Glutamatergic neuron (in vitro differentiated cells): ENCODE measurements at regions not wholly inside any gene's neighbourhood (a gene's known extent, or its start where the extent isn't known, plus 50 kb on each side); places are given as distances from the start of the nearest gene placed in this dataset.

Experiments
- DNase-seq: peaks from one replicate; pipeline ENCODE4 v3.0.0; 2022
- H3K27ac Mint-ChIP-seq: one replicate; pipeline ENCODE4 v1.8.0; 2020; ENCODE audit warnings: mild to moderate bottlenecking, mixed read lengths, inconsistent platforms; ENCODE audit not compliant: unreplicated experiment
- H3K27me3 Mint-ChIP-seq: one replicate; pipeline ENCODE4 v1.8.0; 2020; ENCODE audit warnings: mild to moderate bottlenecking, moderate library complexity, mixed read lengths, inconsistent platforms; ENCODE audit not compliant: unreplicated experiment
- H3K36me3 Mint-ChIP-seq: one replicate; pipeline ENCODE4 v1.8.0; 2020; ENCODE audit warnings: mild to moderate bottlenecking, mixed read lengths, inconsistent platforms; ENCODE audit not compliant: unreplicated experiment
- H3K4me1 Mint-ChIP-seq: one replicate; pipeline ENCODE4 v1.8.0; 2020; ENCODE audit warnings: mild to moderate bottlenecking, low read depth, mixed read lengths, inconsistent platforms; ENCODE audit not compliant: unreplicated experiment
- H3K4me3 Mint-ChIP-seq: one replicate; pipeline ENCODE4 v1.8.0; 2020; ENCODE audit warnings: mild to moderate bottlenecking, mixed read lengths, inconsistent platforms; ENCODE audit not compliant: unreplicated experiment
- H3K9me3 Mint-ChIP-seq: one replicate; pipeline ENCODE4 v1.8.0; 2020; ENCODE audit warnings: mild to moderate bottlenecking, moderate library complexity, mixed read lengths, inconsistent platforms; ENCODE audit not compliant: unreplicated experiment
- TF ChIP-seq, protein P1 (sequence below): fragments of 200-600 bp; sonication (generic); IDR thresholded peaks from one replicate; pipeline ENCODE4 v1.5.0; 2021; ENCODE audit not compliant: partially characterized antibody, unreplicated experiment

DNA sequence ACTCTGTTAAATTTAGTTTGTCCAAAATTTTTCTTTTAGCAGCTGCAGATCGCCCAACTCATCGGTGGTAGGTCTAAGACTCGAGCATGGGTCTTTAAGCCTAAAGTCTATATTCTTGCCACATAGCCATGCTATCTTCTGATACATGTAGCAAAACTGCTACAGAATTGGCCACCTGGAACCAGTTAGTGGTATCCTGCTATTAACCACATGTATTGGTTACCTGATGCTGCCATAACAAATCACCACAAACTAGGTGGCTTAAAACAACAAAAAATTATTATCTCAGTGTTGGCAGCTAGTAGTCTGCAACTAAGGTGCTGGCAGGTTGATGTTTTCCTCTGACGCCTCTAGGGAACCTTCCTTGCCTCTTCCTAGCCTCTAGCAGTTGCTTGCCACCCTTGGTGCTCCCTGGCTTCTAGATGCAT, 96.7 kb upstream of the PIK3CG start:
- H3K27ac Mint-ChIP-seq: no peak overlapping the region
- H3K4me1 Mint-ChIP-seq: no peaks in the 10 kb centered on the region
- TF ChIP-seq, protein P1, sequence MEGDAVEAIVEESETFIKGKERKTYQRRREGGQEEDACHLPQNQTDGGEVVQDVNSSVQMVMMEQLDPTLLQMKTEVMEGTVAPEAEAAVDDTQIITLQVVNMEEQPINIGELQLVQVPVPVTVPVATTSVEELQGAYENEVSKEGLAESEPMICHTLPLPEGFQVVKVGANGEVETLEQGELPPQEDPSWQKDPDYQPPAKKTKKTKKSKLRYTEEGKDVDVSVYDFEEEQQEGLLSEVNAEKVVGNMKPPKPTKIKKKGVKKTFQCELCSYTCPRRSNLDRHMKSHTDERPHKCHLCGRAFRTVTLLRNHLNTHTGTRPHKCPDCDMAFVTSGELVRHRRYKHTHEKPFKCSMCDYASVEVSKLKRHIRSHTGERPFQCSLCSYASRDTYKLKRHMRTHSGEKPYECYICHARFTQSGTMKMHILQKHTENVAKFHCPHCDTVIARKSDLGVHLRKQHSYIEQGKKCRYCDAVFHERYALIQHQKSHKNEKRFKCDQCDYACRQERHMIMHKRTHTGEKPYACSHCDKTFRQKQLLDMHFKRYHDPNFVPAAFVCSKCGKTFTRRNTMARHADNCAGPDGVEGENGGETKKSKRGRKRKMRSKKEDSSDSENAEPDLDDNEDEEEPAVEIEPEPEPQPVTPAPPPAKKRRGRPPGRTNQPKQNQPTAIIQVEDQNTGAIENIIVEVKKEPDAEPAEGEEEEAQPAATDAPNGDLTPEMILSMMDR: no peak
- H3K4me3 Mint-ChIP-seq: no peak overlapping the region
- H3K27me3 Mint-ChIP-seq: no peaks in the 10 kb centered on the region
- no peaks in the 10 kb centered on the region for H3K9me3 Mint-ChIP-seq
- no peak for DNase-seq
- H3K36me3 Mint-ChIP-seq: no peaks in the 10 kb centered on the region

DNA sequence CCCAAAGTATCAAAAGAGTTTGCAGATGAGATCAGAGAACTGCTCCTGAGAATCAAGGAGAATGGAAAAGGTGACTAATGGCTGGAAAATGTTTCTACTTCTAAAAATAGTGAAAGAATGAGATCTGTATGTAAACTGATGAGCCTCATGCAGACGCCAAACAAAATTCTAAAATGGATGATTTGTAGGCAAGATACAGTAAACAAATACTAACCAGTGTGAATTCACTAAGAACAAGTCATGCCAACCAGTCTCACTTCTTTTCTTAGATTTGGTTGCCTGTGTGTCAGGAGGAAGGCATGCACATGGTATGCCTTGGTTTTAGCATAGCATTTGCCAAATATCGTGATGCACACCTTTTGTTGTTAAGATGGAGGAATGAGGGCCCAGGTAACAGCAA, 94.9 kb upstream of the PIK3CG start:
- no peak overlapping the region for H3K27ac Mint-ChIP-seq
- H3K36me3 Mint-ChIP-seq: no peaks in the 10 kb centered on the region

DNA sequence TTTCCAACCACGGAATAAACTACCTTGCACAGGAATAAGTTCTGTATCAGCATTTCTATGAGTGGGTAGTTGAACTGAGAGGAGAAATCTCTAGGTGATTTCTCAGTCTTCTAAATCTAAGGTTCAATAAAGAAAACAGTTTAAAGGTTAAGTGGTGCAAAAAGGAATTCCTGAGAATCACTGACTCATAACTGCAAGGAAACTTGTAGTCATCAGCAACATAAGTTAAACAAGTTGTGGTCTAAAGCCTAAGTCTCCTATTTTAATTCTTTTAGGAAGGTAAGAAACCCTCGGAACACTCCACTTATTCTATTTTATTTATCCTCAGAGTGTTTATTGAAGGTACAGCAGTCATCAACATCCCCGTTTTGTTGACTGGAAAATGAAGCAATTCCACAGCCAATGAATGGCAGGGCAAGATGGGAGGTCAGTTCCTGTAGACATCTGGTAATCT, 92.4 kb upstream of the PIK3CG start:
- Mint-ChIP-seq H3K27me3 (no peaks in the 10 kb centered on the region), H3K36me3 (no peaks in the 10 kb centered on the region), H3K4me1 (no peaks in the 10 kb centered on the region), H3K4me3 (no peak overlapping the region), H3K27ac (no peak overlapping the region), H3K9me3 (no peaks in the 10 kb centered on the region)
- TF ChIP-seq, protein P1: no peak
- DNase-seq: no peak

More for the DNA sequence above, 94.9 kb upstream of the PIK3CG start:
- Mint-ChIP-seq H3K9me3 (no peaks in the 10 kb centered on the region), H3K4me1 (no peaks in the 10 kb centered on the region), H3K27me3 (no peaks in the 10 kb centered on the region), H3K4me3 (no peak overlapping the region)
- DNase-seq: no peak
- TF ChIP-seq, protein P1: no peak

DNA sequence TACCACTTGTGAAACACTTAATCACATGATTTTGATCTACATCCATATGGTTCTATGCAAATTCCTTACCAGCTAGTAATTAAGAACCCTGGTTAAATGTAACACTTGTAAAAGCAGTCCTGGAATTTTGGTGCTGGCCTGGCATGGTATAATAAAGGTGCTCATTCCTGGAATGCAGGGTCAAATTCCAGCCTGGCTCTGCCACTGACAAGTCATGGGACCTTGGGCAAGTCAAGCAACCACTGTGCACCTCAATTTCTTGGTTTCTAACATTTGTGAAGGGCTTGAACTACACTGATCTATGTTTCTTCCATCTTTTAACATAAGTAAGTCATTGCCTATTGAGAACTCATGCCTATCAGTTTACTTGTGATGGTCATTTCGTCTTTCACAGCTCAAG, 91.9 kb upstream of the PIK3CG start:
- H3K27me3 Mint-ChIP-seq: no peaks in the 10 kb centered on the region
- H3K27ac Mint-ChIP-seq: no peak overlapping the region
- no peaks in the 10 kb centered on the region for H3K9me3 Mint-ChIP-seq
- H3K4me3 Mint-ChIP-seq: no peak overlapping the region
- no peak for DNase-seq
- H3K4me1 Mint-ChIP-seq: no peaks in the 10 kb centered on the region
- no peaks in the 10 kb centered on the region for H3K36me3 Mint-ChIP-seq
- TF ChIP-seq, protein P1: no peak

DNA sequence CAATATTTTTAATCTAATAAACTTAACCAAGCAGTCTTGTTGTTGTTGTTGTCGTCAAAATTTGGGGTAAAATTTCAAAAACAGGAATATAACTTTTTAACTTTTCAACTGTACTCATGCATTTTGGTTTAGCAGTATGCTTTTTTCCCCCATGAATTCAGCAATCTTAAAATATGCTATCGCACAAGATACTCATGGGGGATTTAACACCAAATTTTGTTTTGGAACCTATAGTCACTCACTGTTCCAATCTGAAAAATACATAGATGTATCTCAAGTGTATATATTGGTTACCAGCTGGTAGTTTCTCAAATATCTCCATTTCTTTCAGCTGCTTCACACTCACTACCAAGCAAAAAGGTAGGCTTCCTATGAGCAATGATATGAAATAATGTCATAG, 91.4 kb upstream of the PIK3CG start:
- no peak overlapping the region for H3K27ac Mint-ChIP-seq
- DNase-seq: no peak
- no peaks in the 10 kb centered on the region for H3K4me1 Mint-ChIP-seq
- TF ChIP-seq, protein P1: no peak
- no peaks in the 10 kb centered on the region for H3K9me3 Mint-ChIP-seq
- H3K27me3 Mint-ChIP-seq: no peaks in the 10 kb centered on the region
- H3K36me3 Mint-ChIP-seq: no peaks in the 10 kb centered on the region
- H3K4me3 Mint-ChIP-seq: no peak overlapping the region
